Endothelial cell of umbilical vein (primary cell): ENCODE measurements at regions not wholly inside any gene's neighbourhood (a gene's known extent, or its start where the extent isn't known, plus 50 kb on each side); places are given as distances from the start of the nearest gene placed in this dataset.

Source experiments
- EZH2 ChIP-seq: IDR thresholded peaks from 2 replicates; pipeline ENCODE4 v1.6.1; 2012; ENCODE audit warnings: borderline replicate concordance, low read depth, mild to moderate bottlenecking, moderate library complexity, low read length, inconsistent platforms; ENCODE audit not compliant: severe bottlenecking
- FOS ChIP-seq: IDR thresholded peaks from 2 replicates; pipeline ENCODE4 v1.6.1; 2011; ENCODE audit warnings: mild to moderate bottlenecking, low read length, moderate library complexity, borderline replicate concordance; ENCODE audit not compliant: insufficient read depth
- GATA2 ChIP-seq: IDR thresholded peaks from 2 replicates; pipeline ENCODE4 v1.7.0; 2011; ENCODE audit warnings: low read depth, mild to moderate bottlenecking, moderate library complexity, mixed read lengths, low read length; ENCODE audit not compliant: insufficient read length, insufficient read depth
- JUN ChIP-seq: IDR thresholded peaks from 2 replicates; pipeline ENCODE4 v1.6.1; 2011; ENCODE audit warnings: borderline replicate concordance, low read depth; ENCODE audit not compliant: insufficient read length, insufficient read depth
- MAX ChIP-seq: IDR thresholded peaks from 2 replicates; pipeline ENCODE4 v1.6.1; 2011; ENCODE audit not compliant: insufficient read depth, insufficient read length
- MYC ChIP-seq: IDR thresholded peaks from one replicate; pipeline ENCODE4 v1.6.1; 2011; ENCODE audit warnings: mild to moderate bottlenecking, low read depth, low read length
- POLR2A ChIP-seq: IDR thresholded peaks from 2 replicates; pipeline ENCODE4 v1.6.1; 2012; ENCODE audit warnings: low read depth, mild to moderate bottlenecking, control low read depth, low read length
- POLR2AphosphoS5 ChIP-seq: IDR thresholded peaks from 2 replicates; pipeline ENCODE4 v1.6.1; 2012; ENCODE audit warnings: low read depth, mild to moderate bottlenecking, control low read depth, low read length, moderate library complexity; ENCODE audit not compliant: insufficient read depth
- TF ChIP-seq, protein P1 (sequence below), 2 donors: IDR thresholded peaks; 1 replicate in 1 of 2; 2 replicates in 1 of 2; pipeline ENCODE4 v1.5.1; 2011; ENCODE audit warnings: low read length in 2 of 2, mild to moderate bottlenecking in 2 of 2, moderate library complexity in 2 of 2, control low read depth in 1 of 2, inconsistent platforms in 1 of 2, low read depth in 1 of 2; ENCODE audit not compliant: insufficient read depth in 1 of 2; ENCODE audit errors: extremely low read depth in 1 of 2

- TF ChIP-seq, protein P1, sequence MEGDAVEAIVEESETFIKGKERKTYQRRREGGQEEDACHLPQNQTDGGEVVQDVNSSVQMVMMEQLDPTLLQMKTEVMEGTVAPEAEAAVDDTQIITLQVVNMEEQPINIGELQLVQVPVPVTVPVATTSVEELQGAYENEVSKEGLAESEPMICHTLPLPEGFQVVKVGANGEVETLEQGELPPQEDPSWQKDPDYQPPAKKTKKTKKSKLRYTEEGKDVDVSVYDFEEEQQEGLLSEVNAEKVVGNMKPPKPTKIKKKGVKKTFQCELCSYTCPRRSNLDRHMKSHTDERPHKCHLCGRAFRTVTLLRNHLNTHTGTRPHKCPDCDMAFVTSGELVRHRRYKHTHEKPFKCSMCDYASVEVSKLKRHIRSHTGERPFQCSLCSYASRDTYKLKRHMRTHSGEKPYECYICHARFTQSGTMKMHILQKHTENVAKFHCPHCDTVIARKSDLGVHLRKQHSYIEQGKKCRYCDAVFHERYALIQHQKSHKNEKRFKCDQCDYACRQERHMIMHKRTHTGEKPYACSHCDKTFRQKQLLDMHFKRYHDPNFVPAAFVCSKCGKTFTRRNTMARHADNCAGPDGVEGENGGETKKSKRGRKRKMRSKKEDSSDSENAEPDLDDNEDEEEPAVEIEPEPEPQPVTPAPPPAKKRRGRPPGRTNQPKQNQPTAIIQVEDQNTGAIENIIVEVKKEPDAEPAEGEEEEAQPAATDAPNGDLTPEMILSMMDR (IDR thresholded peaks at IDR 0.05; ENCODE audit: extremely low read depth in 1 of 2, insufficient read depth in 1 of 2, low read depth in 1 of 2, low read length in 2 of 2): no peak
- TF ChIP-seq FOS (no peak), POLR2A (no peak), MYC (no peak), EZH2 (no peak), JUN (no peak), POLR2AphosphoS5 (no peak), MAX (no peak), GATA2 (no peak)
Observed at GRCh38 chr6:117776441-117776840, 101.2 kb downstream of the NUS1 start.
